Panc1 (cell line): ENCODE measurements at regions not wholly inside any gene's neighbourhood (a gene's known extent, or its start where the extent isn't known, plus 50 kb on each side); places are given as distances from the start of the nearest gene placed in this dataset.

Source experiments
- CTCF ChIP-seq: fragments of 450-650 bp; IDR thresholded peaks from 2 replicates; pipeline ENCODE4 v1.5.1; 2017; ENCODE audit warnings: mild to moderate bottlenecking
- POLR2AphosphoS5 ChIP-seq: IDR thresholded peaks from 2 replicates; pipeline ENCODE4 v1.6.1; 2012; ENCODE audit warnings: mild to moderate bottlenecking, low read depth, low read length, moderate library complexity
- TCF7L2 ChIP-seq: IDR thresholded peaks from 2 replicates; pipeline ENCODE4 v1.6.1; 2011; ENCODE audit warnings: mild to moderate bottlenecking, low read depth, low read length, inconsistent platforms

- no peak for TF ChIP-seq CTCF
- no peak for TF ChIP-seq TCF7L2
- TF ChIP-seq POLR2AphosphoS5 = no peak
These were observed 150.1 kb downstream of the KLF8 start for GRCh38 chrX:56382278-56382677.
